Astrocyte (in vitro differentiated cells and primary cell): ENCODE measurements at regions not wholly inside any gene's neighbourhood (a gene's known extent, or its start where the extent isn't known, plus 50 kb on each side); places are given as distances from the start of the nearest gene placed in this dataset.

ENCODE experiments used
- CTCF ChIP-seq: IDR thresholded peaks from 2 replicates; pipeline ENCODE4 v1.5.1; 2011; ENCODE audit warnings: low read depth, mild to moderate bottlenecking, inconsistent platforms, low read length, moderate library complexity; ENCODE audit not compliant: insufficient read depth
- EZH2 ChIP-seq: IDR thresholded peaks from 2 replicates; pipeline ENCODE4 v1.6.1; 2012; ENCODE audit warnings: mild to moderate bottlenecking, low read length, inconsistent platforms; ENCODE audit not compliant: insufficient read depth

GRCh38 chr1:112093372-112093694, 103.9 kb upstream of the KCND3 start:
- TF ChIP-seq CTCF = no peak
- no peak for TF ChIP-seq EZH2
